ENCODE measurements at regions not wholly inside any gene's neighbourhood (a gene's known extent, or its start where the extent isn't known, plus 50 kb on each side); places are given as distances from the start of the nearest gene placed in this dataset.
"Not testable (repeated sequence)": the region's sequence is repeated elsewhere in the genome, so short reads cannot be mapped to it uniquely, and the experiment has no call there.

GRCh38 chr15:60179786-60180391 lies 175.8 kb downstream of the FOXB1 start:
- no peak for DNase-seq (ENCODE audit: extremely low spot score)
- H3K4me1 ChIP-seq (ENCODE audit: insufficient read depth): no peaks in the 10 kb centered on the region
- no peaks in the 10 kb centered on the region for H3K36me3 ChIP-seq (ENCODE audit: insufficient read depth)
- H3K4me3 ChIP-seq (ENCODE audit: low read depth, low read length): no peak overlapping the region
- WGBS: 68% methylated on average over 2 of the region's 2 CpGs
- no peak overlapping the region for H3K27ac ChIP-seq (ENCODE audit: low read depth)

GRCh38 chr15:60181957-60182356 lies 177.8 kb downstream of the FOXB1 start:
- 79% methylated on average over 11 of the region's 11 CpGs for WGBS
- not testable (repeated sequence) for DNase-seq (ENCODE audit: extremely low spot score)

GRCh38 chr15:60183366-60183765 lies 179.3 kb downstream of the FOXB1 start:
- H3K4me3 ChIP-seq (ENCODE audit: low read depth, low read length): no peak overlapping the region
- no peak for DNase-seq (ENCODE audit: extremely low spot score)
- no peak overlapping the region for H3K27ac ChIP-seq (ENCODE audit: low read depth)
- no peaks in the 10 kb centered on the region for H3K4me1 ChIP-seq (ENCODE audit: insufficient read depth)
- no peaks in the 10 kb centered on the region for H3K36me3 ChIP-seq (ENCODE audit: insufficient read depth)
- 74% methylated on average over 6 of the region's 6 CpGs for WGBS

More at GRCh38 chr15:60181957-60182356, 177.8 kb downstream of the FOXB1 start:
- not testable (repeated sequence) for H3K36me3 ChIP-seq (ENCODE audit: insufficient read depth); H3K27ac ChIP-seq (ENCODE audit: low read depth); H3K4me3 ChIP-seq (ENCODE audit: low read depth, low read length); H3K4me1 ChIP-seq (ENCODE audit: insufficient read depth)

- no peak for DNase-seq (ENCODE audit: extremely low spot score)
- H3K36me3 ChIP-seq (ENCODE audit: insufficient read depth): no peaks in the 10 kb centered on the region
- no peak overlapping the region for H3K27ac ChIP-seq (ENCODE audit: low read depth)
- H3K4me1 ChIP-seq (ENCODE audit: insufficient read depth): no peaks in the 10 kb centered on the region
- 71% methylated on average over 8 of the region's 8 CpGs for WGBS
- no peak overlapping the region for H3K4me3 ChIP-seq (ENCODE audit: low read depth, low read length)
Observed at GRCh38 chr15:60184579-60184978, 180.5 kb downstream of the FOXB1 start.

- Histone ChIP-seq H3K4me3 (ENCODE audit: low read depth, low read length) (no peak overlapping the region), H3K36me3 (ENCODE audit: insufficient read depth) (no peaks in the 10 kb centered on the region), H3K4me1 (ENCODE audit: insufficient read depth) (no peaks in the 10 kb centered on the region), H3K27ac (ENCODE audit: low read depth) (no peak overlapping the region)
- WGBS: 63% methylated on average over 6 of the region's 6 CpGs
- DNase-seq (ENCODE audit: extremely low spot score): no peak
Observed at GRCh38 chr15:60191016-60191415, 186.9 kb downstream of the FOXB1 start.

GRCh38 chr15:60191821-60192220 lies 187.7 kb downstream of the FOXB1 start:
- Histone ChIP-seq H3K4me1 (ENCODE audit: insufficient read depth) (no peaks in the 10 kb centered on the region), H3K36me3 (ENCODE audit: insufficient read depth) (no peaks in the 10 kb centered on the region), H3K27ac (ENCODE audit: low read depth) (no peak overlapping the region), H3K4me3 (ENCODE audit: low read depth, low read length) (no peak overlapping the region)
- 72% methylated on average over 2 of the region's 2 CpGs for WGBS
- DNase-seq (ENCODE audit: extremely low spot score): no peak

- Histone ChIP-seq H3K4me3 (ENCODE audit: low read depth, low read length) (no peak overlapping the region), H3K27ac (ENCODE audit: low read depth) (no peak overlapping the region), H3K4me1 (ENCODE audit: insufficient read depth) (no peaks in the 10 kb centered on the region), H3K36me3 (ENCODE audit: insufficient read depth) (no peaks in the 10 kb centered on the region)
- WGBS: 50% methylated on average over 1 of the region's 1 CpG
- DNase-seq (ENCODE audit: extremely low spot score): no peak
Observed at GRCh38 chr15:60195611-60196010, 191.5 kb downstream of the FOXB1 start.

GRCh38 chr15:60204131-60204885 lies 193.5 kb downstream of the ANXA2 start:
- H3K27ac ChIP-seq (ENCODE audit: low read depth): no peak overlapping the region
- WGBS: 46% methylated on average over 11 of the region's 11 CpGs
- H3K4me3 ChIP-seq (ENCODE audit: low read depth, low read length): no peak overlapping the region
- H3K4me1 ChIP-seq (ENCODE audit: insufficient read depth): no peaks in the 10 kb centered on the region
- DNase-seq (ENCODE audit: extremely low spot score): no peak
- H3K36me3 ChIP-seq (ENCODE audit: insufficient read depth): no peaks in the 10 kb centered on the region

GRCh38 chr15:60208709-60209108 lies 189.1 kb downstream of the ANXA2 start:
- no peaks in the 10 kb centered on the region for H3K36me3 ChIP-seq (ENCODE audit: insufficient read depth)
- DNase-seq (ENCODE audit: extremely low spot score): no peak
- 34% methylated on average over 4 of the region's 4 CpGs for WGBS
- no peaks in the 10 kb centered on the region for H3K4me1 ChIP-seq (ENCODE audit: insufficient read depth)
- no peak overlapping the region for H3K27ac ChIP-seq (ENCODE audit: low read depth)
- H3K4me3 ChIP-seq (ENCODE audit: low read depth, low read length): no peak overlapping the region

- Histone ChIP-seq H3K4me1 (ENCODE audit: insufficient read depth) (no peaks in the 10 kb centered on the region), H3K27ac (ENCODE audit: low read depth) (no peak overlapping the region), H3K36me3 (ENCODE audit: insufficient read depth) (no peaks in the 10 kb centered on the region), H3K4me3 (ENCODE audit: low read depth, low read length) (no peak overlapping the region)
- WGBS: 64% methylated on average over 4 of the region's 4 CpGs
- no peak for DNase-seq (ENCODE audit: extremely low spot score)
Observed at GRCh38 chr15:60212536-60212935, 185.2 kb downstream of the ANXA2 start.

- Histone ChIP-seq H3K4me3 (ENCODE audit: low read depth, low read length) (no peak overlapping the region), H3K36me3 (ENCODE audit: insufficient read depth) (no peaks in the 10 kb centered on the region), H3K4me1 (ENCODE audit: insufficient read depth) (no peaks in the 10 kb centered on the region), H3K27ac (ENCODE audit: low read depth) (no peak overlapping the region)
- DNase-seq (ENCODE audit: extremely low spot score): no peak
- 75% methylated on average over 3 of the region's 3 CpGs for WGBS
Observed at GRCh38 chr15:60213377-60214000, 184.3 kb downstream of the ANXA2 start.

- no peak for DNase-seq (ENCODE audit: extremely low spot score)
- WGBS: 90% methylated on average over 4 of the region's 4 CpGs
- H3K4me1 ChIP-seq (ENCODE audit: insufficient read depth): no peaks in the 10 kb centered on the region
- no peak overlapping the region for H3K27ac ChIP-seq (ENCODE audit: low read depth)
- no peaks in the 10 kb centered on the region for H3K36me3 ChIP-seq (ENCODE audit: insufficient read depth)
- H3K4me3 ChIP-seq (ENCODE audit: low read depth, low read length): no peak overlapping the region
Observed at GRCh38 chr15:60214201-60214600, 183.6 kb downstream of the ANXA2 start.

- H3K4me1 ChIP-seq (ENCODE audit: insufficient read depth): no peaks in the 10 kb centered on the region
- H3K4me3 ChIP-seq (ENCODE audit: low read depth, low read length): no peak overlapping the region
- WGBS: 62% methylated on average over 10 of the region's 10 CpGs
- DNase-seq (ENCODE audit: extremely low spot score): no peak
- H3K36me3 ChIP-seq (ENCODE audit: insufficient read depth): no peaks in the 10 kb centered on the region
- H3K27ac ChIP-seq (ENCODE audit: low read depth): no peak overlapping the region
Observed at GRCh38 chr15:60215225-60215963, 182.4 kb downstream of the ANXA2 start.
